DND-41 (cell line): ENCODE measurements at regions not wholly inside any gene's neighbourhood (a gene's known extent, or its start where the extent isn't known, plus 50 kb on each side); places are given as distances from the start of the nearest gene placed in this dataset.

Source experiments
- EZH2 ChIP-seq: IDR thresholded peaks from 3 replicates; pipeline ENCODE4 v1.6.1; 2012; ENCODE audit warnings: borderline replicate concordance, low read depth, mild to moderate bottlenecking, moderate library complexity, low read length, inconsistent platforms; ENCODE audit not compliant: severe bottlenecking
- TF ChIP-seq, protein P1 (sequence below): IDR thresholded peaks from 2 replicates; pipeline ENCODE4 v1.5.1; 2012; ENCODE audit warnings: borderline replicate concordance, low read length, moderate library complexity, mild to moderate bottlenecking; ENCODE audit not compliant: poor library complexity, severe bottlenecking; ENCODE audit errors: extremely low read depth

DNA sequence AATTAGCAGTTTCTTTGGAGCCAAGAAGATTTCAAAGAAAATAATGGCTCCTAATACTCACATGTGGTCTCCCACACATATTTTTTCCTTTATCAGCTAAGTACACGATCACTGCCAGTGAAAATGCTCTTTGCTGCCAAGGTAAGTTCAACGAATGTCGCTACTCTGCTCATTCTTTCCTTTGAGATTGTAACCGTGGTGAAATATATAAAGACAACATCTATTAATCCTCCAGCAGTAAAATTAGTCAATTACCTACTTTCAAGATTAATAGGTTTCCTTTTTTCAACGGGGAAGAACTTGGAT, 672.2 kb downstream of the GATA3 start:
- TF ChIP-seq, protein P1, sequence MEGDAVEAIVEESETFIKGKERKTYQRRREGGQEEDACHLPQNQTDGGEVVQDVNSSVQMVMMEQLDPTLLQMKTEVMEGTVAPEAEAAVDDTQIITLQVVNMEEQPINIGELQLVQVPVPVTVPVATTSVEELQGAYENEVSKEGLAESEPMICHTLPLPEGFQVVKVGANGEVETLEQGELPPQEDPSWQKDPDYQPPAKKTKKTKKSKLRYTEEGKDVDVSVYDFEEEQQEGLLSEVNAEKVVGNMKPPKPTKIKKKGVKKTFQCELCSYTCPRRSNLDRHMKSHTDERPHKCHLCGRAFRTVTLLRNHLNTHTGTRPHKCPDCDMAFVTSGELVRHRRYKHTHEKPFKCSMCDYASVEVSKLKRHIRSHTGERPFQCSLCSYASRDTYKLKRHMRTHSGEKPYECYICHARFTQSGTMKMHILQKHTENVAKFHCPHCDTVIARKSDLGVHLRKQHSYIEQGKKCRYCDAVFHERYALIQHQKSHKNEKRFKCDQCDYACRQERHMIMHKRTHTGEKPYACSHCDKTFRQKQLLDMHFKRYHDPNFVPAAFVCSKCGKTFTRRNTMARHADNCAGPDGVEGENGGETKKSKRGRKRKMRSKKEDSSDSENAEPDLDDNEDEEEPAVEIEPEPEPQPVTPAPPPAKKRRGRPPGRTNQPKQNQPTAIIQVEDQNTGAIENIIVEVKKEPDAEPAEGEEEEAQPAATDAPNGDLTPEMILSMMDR: no peak
- TF ChIP-seq EZH2: no peak
